HepG2 (cell line): ENCODE measurements at regions not wholly inside any gene's neighbourhood (a gene's known extent, or its start where the extent isn't known, plus 50 kb on each side); places are given as distances from the start of the nearest gene placed in this dataset.
"Not testable (repeated sequence)": the region's sequence is repeated elsewhere in the genome, so short reads cannot be mapped to it uniquely, and the experiment has no call there.

ENCODE experiments used
- ARNT2 ChIP-seq: sonication (generic); formaldehyde crosslinking; IDR thresholded peaks from 2 replicates; pipeline ENCODE4 v1.8.0; 2022; ENCODE audit warnings: mild to moderate bottlenecking, low read depth, missing genetic modification reagents, moderate library complexity
- ATRX ChIP-seq: sonication (generic); formaldehyde crosslinking; IDR thresholded peaks from 2 replicates; pipeline ENCODE4 v1.4.0; 2020; ENCODE audit warnings: missing genetic modification reagents, borderline replicate concordance
- CENPT ChIP-seq: sonication (generic); formaldehyde crosslinking; IDR thresholded peaks from 2 replicates; pipeline ENCODE4 v1.8.0; 2022; ENCODE audit warnings: low read depth, mild to moderate bottlenecking, moderate library complexity, missing genetic modification reagents
- ETV5 ChIP-seq: IDR thresholded peaks from 2 replicates; pipeline ENCODE4 v1.6.1; 2018; ENCODE audit warnings: missing biosample characterization, missing genetic modification reagents, inconsistent platforms, borderline replicate concordance
- FOXJ3 ChIP-seq: sonication (generic); formaldehyde crosslinking; IDR thresholded peaks from 2 replicates; pipeline ENCODE4 v1.4.0; 2020; ENCODE audit warnings: missing genetic modification reagents, mild to moderate bottlenecking, borderline replicate concordance
- FOXK1 ChIP-seq: sonication (generic); formaldehyde crosslinking; IDR thresholded peaks from 2 replicates; pipeline ENCODE4 v1.4.0; 2020; ENCODE audit warnings: low read depth, missing genetic modification reagents, borderline replicate concordance
- NR1H2 ChIP-seq: sonication (generic); formaldehyde crosslinking; IDR thresholded peaks from 2 replicates; pipeline ENCODE4 v1.8.1; 2022; ENCODE audit warnings: low read depth, missing genetic modification reagents, borderline replicate concordance
- ONECUT2 ChIP-seq: sonication (generic); formaldehyde crosslinking; IDR thresholded peaks from 2 replicates; pipeline ENCODE4 v1.4.0; 2020; ENCODE audit warnings: missing genetic modification reagents
- ZFP36 ChIP-seq: fragments of 150-350 bp; IDR thresholded peaks from 2 replicates; pipeline ENCODE4 v1.6.1; 2018; ENCODE audit warnings: borderline replicate concordance, low read length, low read depth; ENCODE audit not compliant: partially characterized antibody
- TF ChIP-seq, protein P1 (sequence below), 2 experiments: IDR thresholded peaks; 2 replicates each; pipeline ENCODE4 v1.6.1; 2011 to 2012; ENCODE audit warnings: low read length in 2 of 2, borderline replicate concordance in 1 of 2, low read depth in 1 of 2, mild to moderate bottlenecking in 1 of 2, moderate library complexity in 1 of 2
- TF ChIP-seq, protein P2 (sequence below): sonication (generic); formaldehyde crosslinking; IDR thresholded peaks from 2 replicates; pipeline ENCODE4 v1.4.0; 2020; ENCODE audit warnings: missing genetic modification reagents

DNA sequence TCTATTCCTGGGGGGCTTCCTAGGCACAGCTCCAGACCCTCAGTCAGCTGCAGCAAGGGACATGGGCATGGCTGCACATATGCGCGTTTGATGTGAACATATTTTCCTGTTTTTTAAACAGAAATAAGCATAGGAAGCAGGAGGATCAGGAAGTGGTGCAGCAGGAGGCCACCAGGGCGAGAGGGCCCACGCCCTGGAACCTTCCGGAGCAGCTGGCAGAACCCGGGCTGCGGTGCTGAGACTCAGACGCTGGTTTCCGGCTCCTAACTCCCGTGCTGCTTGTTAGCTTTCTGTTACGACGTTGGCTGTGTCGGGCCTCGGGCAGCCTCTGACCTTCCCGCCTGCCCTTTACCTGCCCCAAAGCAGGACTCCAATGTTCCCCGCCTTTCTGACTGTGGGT, 5399.5 kb upstream of the TPTE start:
- TF ChIP-seq FOXJ3 (CRISPR knock-in tag); ZFP36; ATRX (CRISPR knock-in tag); CENPT (CRISPR knock-in tag); ONECUT2; ARNT2 (CRISPR knock-in tag); NR1H2 (CRISPR knock-in tag); ETV5 (CRISPR knock-in tag); FOXK1 (CRISPR knock-in tag): not testable (repeated sequence)
- TF ChIP-seq, protein P1, sequence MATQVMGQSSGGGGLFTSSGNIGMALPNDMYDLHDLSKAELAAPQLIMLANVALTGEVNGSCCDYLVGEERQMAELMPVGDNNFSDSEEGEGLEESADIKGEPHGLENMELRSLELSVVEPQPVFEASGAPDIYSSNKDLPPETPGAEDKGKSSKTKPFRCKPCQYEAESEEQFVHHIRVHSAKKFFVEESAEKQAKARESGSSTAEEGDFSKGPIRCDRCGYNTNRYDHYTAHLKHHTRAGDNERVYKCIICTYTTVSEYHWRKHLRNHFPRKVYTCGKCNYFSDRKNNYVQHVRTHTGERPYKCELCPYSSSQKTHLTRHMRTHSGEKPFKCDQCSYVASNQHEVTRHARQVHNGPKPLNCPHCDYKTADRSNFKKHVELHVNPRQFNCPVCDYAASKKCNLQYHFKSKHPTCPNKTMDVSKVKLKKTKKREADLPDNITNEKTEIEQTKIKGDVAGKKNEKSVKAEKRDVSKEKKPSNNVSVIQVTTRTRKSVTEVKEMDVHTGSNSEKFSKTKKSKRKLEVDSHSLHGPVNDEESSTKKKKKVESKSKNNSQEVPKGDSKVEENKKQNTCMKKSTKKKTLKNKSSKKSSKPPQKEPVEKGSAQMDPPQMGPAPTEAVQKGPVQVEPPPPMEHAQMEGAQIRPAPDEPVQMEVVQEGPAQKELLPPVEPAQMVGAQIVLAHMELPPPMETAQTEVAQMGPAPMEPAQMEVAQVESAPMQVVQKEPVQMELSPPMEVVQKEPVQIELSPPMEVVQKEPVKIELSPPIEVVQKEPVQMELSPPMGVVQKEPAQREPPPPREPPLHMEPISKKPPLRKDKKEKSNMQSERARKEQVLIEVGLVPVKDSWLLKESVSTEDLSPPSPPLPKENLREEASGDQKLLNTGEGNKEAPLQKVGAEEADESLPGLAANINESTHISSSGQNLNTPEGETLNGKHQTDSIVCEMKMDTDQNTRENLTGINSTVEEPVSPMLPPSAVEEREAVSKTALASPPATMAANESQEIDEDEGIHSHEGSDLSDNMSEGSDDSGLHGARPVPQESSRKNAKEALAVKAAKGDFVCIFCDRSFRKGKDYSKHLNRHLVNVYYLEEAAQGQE (IDR thresholded peaks at IDR 0.05; ENCODE audit: borderline replicate concordance in 1 of 2, low read depth in 1 of 2, low read length in 2 of 2) = not testable (repeated sequence)
- TF ChIP-seq, protein P2, sequence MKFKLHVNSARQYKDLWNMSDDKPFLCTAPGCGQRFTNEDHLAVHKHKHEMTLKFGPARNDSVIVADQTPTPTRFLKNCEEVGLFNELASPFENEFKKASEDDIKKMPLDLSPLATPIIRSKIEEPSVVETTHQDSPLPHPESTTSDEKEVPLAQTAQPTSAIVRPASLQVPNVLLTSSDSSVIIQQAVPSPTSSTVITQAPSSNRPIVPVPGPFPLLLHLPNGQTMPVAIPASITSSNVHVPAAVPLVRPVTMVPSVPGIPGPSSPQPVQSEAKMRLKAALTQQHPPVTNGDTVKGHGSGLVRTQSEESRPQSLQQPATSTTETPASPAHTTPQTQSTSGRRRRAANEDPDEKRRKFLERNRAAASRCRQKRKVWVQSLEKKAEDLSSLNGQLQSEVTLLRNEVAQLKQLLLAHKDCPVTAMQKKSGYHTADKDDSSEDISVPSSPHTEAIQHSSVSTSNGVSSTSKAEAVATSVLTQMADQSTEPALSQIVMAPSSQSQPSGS = not testable (repeated sequence)
